DMS153 (cell line): ENCODE measurements at regions not wholly inside any gene's neighbourhood (a gene's known extent, or its start where the extent isn't known, plus 50 kb on each side); places are given as distances from the start of the nearest gene placed in this dataset.

ENCODE experiments used
- DNase-seq: peaks from one replicate; lab custom pipeline; 2025; lab: John Stamatoyannopoulos, UW

GRCh38 chr12:77777274-77777673 is 53.4 kb upstream of the NAV3 start:
- no peak for DNase-seq

- DNase-seq = no peak
Observed at GRCh38 chr12:77774761-77775160, 55.9 kb upstream of the NAV3 start.

- DNase-seq = no peak
Observed at GRCh38 chr12:77772676-77773298, 57.9 kb upstream of the NAV3 start.

- DNase-seq = no peak
Observed at GRCh38 chr12:77768558-77768957, 62.1 kb upstream of the NAV3 start.

- DNase-seq = no peak
Observed at GRCh38 chr12:77767756-77768343, 62.8 kb upstream of the NAV3 start.

GRCh38 chr12:77767335-77767734 is 63.4 kb upstream of the NAV3 start:
- DNase-seq = no peak

- no peak for DNase-seq
Observed at GRCh38 chr12:77766224-77766623, 64.5 kb upstream of the NAV3 start.

- DNase-seq = no peak
Observed at GRCh38 chr12:77761286-77761685, 69.4 kb upstream of the NAV3 start.

- no peak for DNase-seq
Observed at GRCh38 chr12:77760271-77761025, 70.2 kb upstream of the NAV3 start.

- no peak for DNase-seq
Observed at GRCh38 chr12:77754086-77754485, 76.6 kb upstream of the NAV3 start.

- peak; percentile 96 for DNase-seq
Observed at GRCh38 chr12:77751939-77752338, 78.8 kb upstream of the NAV3 start.

GRCh38 chr12:77746096-77746495 is 84.6 kb upstream of the NAV3 start:
- peak; percentile 100 for DNase-seq

- DNase-seq = peak; percentile 90
Observed at GRCh38 chr12:77745624-77746023, 85.1 kb upstream of the NAV3 start.

GRCh38 chr12:77742631-77743030 is 88.1 kb upstream of the NAV3 start:
- DNase-seq = peak; percentile 34

GRCh38 chr12:77741974-77742517 is 88.6 kb upstream of the NAV3 start:
- DNase-seq = no peak

- no peak for DNase-seq
Observed at GRCh38 chr12:77736219-77736965, 94.3 kb upstream of the NAV3 start.

GRCh38 chr12:77734214-77734883 is 96.3 kb upstream of the NAV3 start:
- peak; percentile 25 for DNase-seq

- no peak for DNase-seq
Observed at GRCh38 chr12:77728018-77728417, 102.7 kb upstream of the NAV3 start.

GRCh38 chr12:77727442-77728001 is 103.2 kb upstream of the NAV3 start:
- no peak for DNase-seq

GRCh38 chr12:77725611-77726010 is 105.1 kb upstream of the NAV3 start:
- DNase-seq = no peak

GRCh38 chr12:77724367-77724957 is 106.2 kb upstream of the NAV3 start:
- peak; percentile 68 for DNase-seq
